Posterior vena cava (tissue), 2 donors: ENCODE measurements at regions not wholly inside any gene's neighbourhood (a gene's known extent, or its start where the extent isn't known, plus 50 kb on each side); places are given as distances from the start of the nearest gene placed in this dataset.
A peak's percentile ranks its signal among the peaks of the same experiment; 100 is the strongest.

Experiments used
- DNase-seq: peaks from one replicate; pipeline ENCODE4 v3.0.0-alpha.2; 2020; ENCODE audit warnings: low spot score
- intact Hi-C, 2 donors: fragments of 100-400 bp; cut with DNase I; formaldehyde crosslinking; loops; one replicate each; pipeline versions ENCODE4 v1.14.1 to v1.14.2; 2022 to 2023
- donor health status: DM: yes; HTN: yes; CAD: no.
- donor health status: DM: yes; HTN: yes; CAD: no.

- no peak for DNase-seq
- intact Hi-C loops: no loop called here
Measured at GRCh38 chr9:129390541-129390940, 212.5 kb upstream of the IER5L start.

DNA sequence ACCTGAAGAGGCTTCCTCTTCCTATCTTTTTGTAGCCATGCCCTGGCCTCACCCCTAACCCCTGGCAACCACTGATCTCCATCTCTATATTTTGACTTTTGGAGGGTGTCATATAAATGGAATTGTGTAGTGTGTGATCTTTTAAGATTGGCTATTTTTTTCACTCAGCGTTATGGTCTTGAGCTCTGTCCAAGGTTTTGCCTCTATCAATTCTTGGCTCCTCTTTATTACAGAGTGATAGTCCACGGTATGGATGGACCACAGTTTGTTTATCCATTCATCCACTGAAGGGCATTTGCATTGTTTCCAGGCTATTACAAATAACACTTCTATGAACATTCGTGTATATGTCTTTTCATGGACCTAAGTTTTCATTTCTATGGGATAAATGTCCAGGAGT is 209.8 kb upstream of the IER5L start:
- DNase-seq: no peak
- intact Hi-C loops: loop anchor here in 1 of 2 donors (2.0 kb wide), 1 partner anchor 13 kb away; no protein-coding TSS in a partner anchor

DNA sequence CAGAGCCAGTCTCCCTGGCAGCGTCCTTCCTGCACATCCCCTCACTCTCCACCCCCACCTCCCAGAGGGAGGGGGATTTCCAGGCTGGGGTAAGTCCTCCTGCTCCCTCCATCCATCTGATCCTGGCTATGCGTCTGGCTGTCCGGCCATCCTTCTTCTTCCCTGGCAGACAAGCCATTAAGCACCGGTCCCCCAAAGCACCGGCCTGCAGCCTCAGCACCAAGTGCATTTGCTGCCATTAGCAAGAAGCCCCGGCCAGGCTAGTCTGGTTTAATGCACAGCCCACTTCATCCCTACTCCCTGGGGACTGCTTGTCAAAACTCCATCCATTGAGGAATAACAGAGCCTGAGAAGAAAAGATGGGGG is 208.7 kb upstream of the IER5L start:
- intact Hi-C loops: loop anchor here in 1 of 2 donors (2.0 kb wide), 1 partner anchor 14 kb away; no protein-coding TSS in a partner anchor
- DNase-seq: no peak

GRCh38 chr9:129385211-129385934 is 207.3 kb upstream of the IER5L start:
- DNase-seq: no peak
- intact Hi-C loops: no loop called here

GRCh38 chr9:129384491-129385210 is 206.6 kb upstream of the IER5L start:
- intact Hi-C loops: no loop called here

GRCh38 chr9:129383561-129384490 is 205.8 kb upstream of the IER5L start:
- intact Hi-C loops: no loop called here
- DNase-seq: peak; percentile 95

More at GRCh38 chr9:129384491-129385210, 206.6 kb upstream of the IER5L start:
- peak; percentile 38 for DNase-seq

- intact Hi-C loops: no loop called here
- DNase-seq: peak; percentile 85
Measured at GRCh38 chr9:129383019-129383560, 205.0 kb upstream of the IER5L start.

GRCh38 chr9:129382281-129383018 is 204.4 kb upstream of the IER5L start:
- intact Hi-C loops: no loop called here

GRCh38 chr9:129381481-129381957 is 203.5 kb upstream of the IER5L start:
- intact Hi-C loops: no loop called here
- peak; percentile 48 for DNase-seq

More at GRCh38 chr9:129382281-129383018, 204.4 kb upstream of the IER5L start:
- peak; percentile 77 for DNase-seq

DNA sequence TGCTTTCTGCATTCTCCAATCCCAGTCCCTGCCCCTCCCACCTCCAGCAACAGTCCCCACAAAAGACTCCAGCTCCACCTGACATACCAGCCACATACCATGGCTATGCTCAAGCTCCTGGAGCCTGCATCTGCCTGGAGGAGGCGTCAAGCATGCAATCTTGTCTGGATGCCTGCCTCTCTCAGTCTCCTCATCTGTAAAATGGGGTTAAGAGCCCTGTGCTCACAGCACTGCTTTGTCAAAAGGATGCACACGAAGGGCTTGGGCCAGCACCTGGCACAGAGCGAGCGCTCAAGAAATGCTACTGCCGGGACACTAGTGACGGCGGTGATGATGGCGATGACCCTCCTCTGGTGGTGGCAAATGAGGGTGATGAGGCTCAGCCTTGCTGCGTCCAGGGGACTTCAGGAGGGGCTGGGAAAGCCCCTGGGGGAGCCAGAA is 202.9 kb upstream of the IER5L start:
- intact Hi-C loops: no loop called here

DNA sequence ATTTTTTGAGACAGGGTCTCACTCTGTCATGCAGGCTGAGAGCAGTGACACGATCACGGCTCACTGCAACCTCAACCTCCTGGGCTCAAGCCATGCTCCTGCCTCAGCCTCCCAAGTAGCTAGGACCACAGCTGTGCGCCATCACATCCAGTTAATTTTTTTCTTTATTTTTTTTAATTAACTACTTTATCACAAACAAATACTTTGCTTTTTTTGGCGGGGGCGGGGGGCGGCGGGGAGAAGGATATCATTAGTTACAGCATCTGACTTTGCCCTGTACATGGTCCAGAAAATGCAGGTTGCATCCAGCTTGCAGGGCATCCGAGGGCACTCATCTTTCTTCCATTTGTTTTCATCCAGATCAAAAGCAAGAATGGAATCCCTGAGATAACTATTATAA is 201.8 kb upstream of the IER5L start:
- intact Hi-C loops: no loop called here
- DNase-seq: peak; percentile 22

More for the DNA sequence above, 202.9 kb upstream of the IER5L start:
- DNase-seq: peak; percentile 60

DNA sequence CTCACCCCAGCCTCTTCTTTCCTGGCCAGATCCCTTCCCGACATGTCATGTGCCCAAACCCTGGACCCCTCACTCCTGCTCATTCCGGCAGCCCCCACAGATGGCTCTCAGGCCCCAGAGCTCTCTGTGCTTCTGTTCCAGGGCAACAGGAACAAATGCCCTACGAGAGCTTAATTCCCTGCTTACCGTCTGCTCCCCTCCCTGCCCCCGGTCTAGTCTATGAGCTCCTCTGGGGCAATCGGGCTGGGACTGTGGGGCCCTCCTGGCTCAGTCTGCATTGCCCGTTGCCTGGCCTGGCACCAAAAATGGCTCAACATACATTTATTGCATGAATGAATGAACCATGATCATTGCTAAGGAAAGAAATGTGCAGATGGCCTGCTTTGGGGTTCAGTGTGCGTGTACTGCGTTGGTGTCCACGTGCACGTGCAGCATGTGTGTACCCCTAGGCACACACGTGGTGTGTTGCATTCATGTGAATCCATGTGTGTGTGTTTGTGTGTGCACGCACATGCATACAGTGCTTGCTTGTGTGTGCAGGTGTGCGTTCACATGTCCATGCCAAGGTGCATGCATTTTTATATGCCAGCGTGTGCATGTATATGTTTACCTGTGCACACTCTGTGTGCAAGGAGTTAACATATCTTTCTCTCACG is 201.2 kb upstream of the IER5L start:
- intact Hi-C loops: no loop called here
- peak; percentile 43 for DNase-seq

DNA sequence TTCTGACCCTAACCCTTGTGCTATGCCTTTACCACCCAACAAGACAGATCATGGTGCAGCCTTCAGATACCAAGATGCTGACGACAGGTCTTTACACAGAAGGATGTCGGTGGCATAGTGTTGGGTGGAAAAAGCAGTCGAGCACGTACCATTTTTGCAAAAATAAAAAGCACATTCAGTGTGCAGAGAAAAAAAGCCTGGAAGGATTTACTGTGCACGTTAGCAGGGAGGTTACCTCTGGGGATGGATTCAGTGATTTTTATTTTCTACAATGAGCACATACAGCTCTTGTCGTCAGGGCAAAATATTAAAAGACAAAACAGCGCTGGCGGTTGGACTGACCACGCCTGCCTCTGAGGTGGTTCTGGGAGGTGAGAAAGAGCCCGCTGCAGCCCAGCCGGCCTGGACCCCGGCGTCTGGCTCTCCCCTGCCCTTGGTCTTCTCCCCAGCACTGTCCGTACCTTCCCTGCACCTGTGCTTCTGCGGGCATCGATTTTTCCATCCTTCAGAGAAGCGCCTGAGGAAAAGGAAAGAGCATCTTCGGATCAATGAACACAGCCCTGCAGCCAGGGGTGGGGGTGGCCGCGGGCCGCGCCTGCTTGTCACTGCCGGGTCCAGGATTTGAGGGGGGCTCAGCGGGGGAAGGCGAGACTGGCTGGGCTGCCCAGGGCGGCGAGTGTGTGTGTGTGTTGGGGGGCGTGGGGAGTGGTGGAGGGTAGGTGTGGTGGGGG is 200.0 kb upstream of the IER5L start:
- intact Hi-C loops: no loop called here
- DNase-seq: peak; percentile 52

DNA sequence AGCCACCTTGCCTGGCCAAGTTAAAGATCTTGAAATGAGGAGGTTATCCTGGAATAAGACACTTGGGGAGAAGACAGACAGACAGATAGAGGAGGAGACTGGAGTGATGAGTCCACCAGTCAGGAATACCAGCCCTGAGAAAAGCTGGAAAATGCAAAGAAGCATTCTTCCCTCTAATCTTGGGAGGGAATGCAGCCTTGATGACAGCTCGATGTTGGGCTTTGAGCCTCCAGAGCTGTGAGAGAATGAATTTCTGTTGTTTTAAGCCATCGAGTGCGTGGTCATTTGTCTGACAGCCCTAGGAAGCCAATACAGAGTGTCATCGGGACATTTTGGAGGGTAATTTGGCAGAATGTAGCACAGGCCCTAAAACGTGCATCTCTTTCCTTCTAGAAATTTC is 199.1 kb upstream of the IER5L start:
- DNase-seq: no peak
- intact Hi-C loops: no loop called here

DNA sequence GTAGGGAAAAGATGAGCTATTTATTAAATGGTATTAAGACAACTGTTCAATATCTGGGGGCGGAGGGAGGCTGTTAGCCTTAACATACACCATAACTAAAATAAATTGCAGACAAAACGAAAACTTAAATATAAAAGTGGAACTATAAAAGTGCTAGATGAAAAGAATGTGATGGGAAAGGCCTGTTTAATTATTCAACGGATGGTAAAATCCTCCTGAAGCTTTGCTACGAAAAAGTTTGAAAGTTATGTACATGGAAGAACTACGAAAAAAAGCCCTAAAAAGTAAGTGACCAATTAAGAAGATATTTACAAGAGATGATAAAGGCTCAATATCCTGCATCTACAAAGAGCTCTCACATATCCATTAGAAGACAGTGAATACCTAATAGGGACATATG is 197.8 kb upstream of the IER5L start:
- intact Hi-C loops: no loop called here
- no peak for DNase-seq

DNA sequence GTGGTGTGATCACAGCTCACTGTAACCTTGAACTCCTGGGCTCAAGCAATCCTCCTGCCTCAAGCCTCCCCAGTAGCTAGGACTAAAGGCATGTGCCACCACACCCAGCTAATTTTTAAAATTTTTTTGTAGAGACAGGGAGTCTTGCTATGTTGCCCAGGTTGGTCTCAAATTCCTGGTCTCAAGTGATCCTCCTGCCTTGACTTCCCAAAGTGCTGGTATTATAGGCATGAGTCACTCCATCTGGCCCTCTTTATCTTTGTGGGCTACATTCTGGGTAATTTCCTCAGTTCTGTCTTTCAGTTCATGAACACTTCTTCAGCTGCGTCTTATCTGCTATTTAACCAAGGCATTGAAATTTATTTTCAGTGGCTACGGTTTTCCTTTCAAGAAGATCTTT is 196.6 kb upstream of the IER5L start:
- intact Hi-C loops: no loop called here
- DNase-seq: peak; percentile 15

DNA sequence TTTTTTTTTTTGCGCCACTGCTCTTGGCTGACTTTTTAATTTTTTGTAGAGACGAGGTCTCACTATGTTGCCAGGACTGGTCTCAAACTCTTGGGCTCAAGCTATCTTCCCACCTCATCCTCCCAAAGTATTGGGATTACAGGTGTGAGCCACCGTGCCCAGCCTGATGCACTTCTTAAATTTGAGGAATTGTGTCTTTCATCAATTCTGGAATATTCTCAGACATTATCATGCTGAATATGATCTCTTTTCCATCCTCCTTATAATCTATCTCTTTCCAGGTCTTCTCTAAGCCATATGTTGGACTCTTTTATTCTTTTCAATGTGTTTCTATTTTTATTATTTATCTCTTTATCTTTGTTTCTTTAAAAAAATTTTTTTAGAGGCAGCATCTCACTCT is 196.2 kb upstream of the IER5L start:
- DNase-seq: peak; percentile 25
- intact Hi-C loops: no loop called here
